ENCODE measurements at regions not wholly inside any gene's neighbourhood (a gene's known extent, or its start where the extent isn't known, plus 50 kb on each side); places are given as distances from the start of the nearest gene placed in this dataset.

DNA sequence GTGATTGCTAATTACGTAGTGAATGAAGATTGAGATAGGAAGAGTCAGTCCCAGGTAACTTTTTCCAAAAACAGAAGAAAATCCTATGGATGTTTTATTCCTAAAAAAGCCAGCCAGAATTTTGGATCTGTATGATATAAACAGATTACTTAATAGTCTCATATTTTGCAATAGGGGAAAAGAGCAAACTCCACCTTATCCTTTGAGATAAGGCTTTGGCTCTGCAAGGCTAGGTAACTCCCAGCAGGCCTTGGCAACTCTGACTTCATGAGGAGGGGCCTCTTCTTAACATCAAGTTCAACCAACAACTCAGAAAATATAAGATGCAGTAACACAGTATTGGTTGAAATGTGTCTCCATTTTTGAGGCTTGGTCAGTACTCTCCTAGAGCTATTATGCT, 98.7 kb upstream of the SLC4A4 start:
- TF ChIP-seq, protein P1, sequence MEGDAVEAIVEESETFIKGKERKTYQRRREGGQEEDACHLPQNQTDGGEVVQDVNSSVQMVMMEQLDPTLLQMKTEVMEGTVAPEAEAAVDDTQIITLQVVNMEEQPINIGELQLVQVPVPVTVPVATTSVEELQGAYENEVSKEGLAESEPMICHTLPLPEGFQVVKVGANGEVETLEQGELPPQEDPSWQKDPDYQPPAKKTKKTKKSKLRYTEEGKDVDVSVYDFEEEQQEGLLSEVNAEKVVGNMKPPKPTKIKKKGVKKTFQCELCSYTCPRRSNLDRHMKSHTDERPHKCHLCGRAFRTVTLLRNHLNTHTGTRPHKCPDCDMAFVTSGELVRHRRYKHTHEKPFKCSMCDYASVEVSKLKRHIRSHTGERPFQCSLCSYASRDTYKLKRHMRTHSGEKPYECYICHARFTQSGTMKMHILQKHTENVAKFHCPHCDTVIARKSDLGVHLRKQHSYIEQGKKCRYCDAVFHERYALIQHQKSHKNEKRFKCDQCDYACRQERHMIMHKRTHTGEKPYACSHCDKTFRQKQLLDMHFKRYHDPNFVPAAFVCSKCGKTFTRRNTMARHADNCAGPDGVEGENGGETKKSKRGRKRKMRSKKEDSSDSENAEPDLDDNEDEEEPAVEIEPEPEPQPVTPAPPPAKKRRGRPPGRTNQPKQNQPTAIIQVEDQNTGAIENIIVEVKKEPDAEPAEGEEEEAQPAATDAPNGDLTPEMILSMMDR (IDR thresholded peaks at IDR 0.05): no peak
- Mint-ChIP-seq H3K4me3 (ENCODE audit: unreplicated experiment) (no peak overlapping the region), H3K36me3 (ENCODE audit: unreplicated experiment) (peaks cover 2% of the 10 kb centered on the region), H3K4me1 (ENCODE audit: unreplicated experiment) (peaks cover 48% of the 10 kb centered on the region), H3K9me3 (ENCODE audit: unreplicated experiment) (no peaks in the 10 kb centered on the region), H3K27me3 (ENCODE audit: unreplicated experiment) (no peaks in the 10 kb centered on the region), H3K27ac (ENCODE audit: unreplicated experiment) (no peak overlapping the region)
- DNase-seq (ENCODE audit: extremely low spot score, unreplicated experiment): no peak

DNA sequence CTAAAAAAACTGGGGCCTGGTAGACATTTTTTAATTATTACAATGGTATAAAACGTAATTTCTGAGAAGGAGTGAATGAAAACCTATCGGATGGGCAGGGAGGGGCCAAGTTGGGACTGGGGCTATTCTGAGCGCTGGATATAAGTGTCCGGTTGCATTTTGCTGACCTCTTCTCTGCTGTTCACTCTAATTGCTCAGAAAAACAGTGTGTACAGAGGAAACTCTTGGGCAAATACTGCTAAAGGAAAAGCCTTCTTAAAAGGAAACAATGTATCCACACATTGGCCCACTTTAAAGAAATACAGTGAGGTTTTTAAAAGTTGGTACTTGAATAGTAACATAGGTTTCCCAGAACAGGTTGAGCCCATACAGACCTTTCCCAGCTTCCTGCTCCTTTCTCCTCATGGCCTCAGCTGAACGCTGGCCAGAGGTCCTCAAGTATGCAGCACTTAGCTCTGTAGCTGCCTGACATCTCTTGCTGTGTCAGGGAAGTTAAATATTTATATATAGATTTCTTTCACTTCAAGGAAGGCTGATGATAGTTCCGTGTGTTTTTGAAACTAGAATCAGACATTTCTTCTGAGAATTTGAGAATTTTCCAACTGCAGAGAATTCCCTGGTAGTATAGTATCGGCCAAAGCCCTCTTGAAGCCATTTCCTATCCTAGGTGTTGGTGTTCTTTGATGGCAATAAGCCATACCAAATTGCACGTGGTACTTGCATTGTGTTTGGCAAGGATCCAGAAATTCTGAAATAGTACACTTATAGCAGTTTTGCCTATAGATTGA, 97.1 kb upstream of the SLC4A4 start:
- Mint-ChIP-seq H3K27me3 (ENCODE audit: unreplicated experiment) (no peaks in the 10 kb centered on the region), H3K4me1 (ENCODE audit: unreplicated experiment) (peaks cover 41% of the 10 kb centered on the region), H3K4me3 (ENCODE audit: unreplicated experiment) (peak overlapping the region; percentile 10), H3K27ac (ENCODE audit: unreplicated experiment) (peak overlapping the region; percentile 70), H3K9me3 (ENCODE audit: unreplicated experiment) (no peaks in the 10 kb centered on the region), H3K36me3 (ENCODE audit: unreplicated experiment) (peaks cover 2% of the 10 kb centered on the region)
- DNase-seq (ENCODE audit: extremely low spot score, unreplicated experiment): no peak
- TF ChIP-seq, protein P1 (IDR thresholded peaks at IDR 0.05): no peak

DNA sequence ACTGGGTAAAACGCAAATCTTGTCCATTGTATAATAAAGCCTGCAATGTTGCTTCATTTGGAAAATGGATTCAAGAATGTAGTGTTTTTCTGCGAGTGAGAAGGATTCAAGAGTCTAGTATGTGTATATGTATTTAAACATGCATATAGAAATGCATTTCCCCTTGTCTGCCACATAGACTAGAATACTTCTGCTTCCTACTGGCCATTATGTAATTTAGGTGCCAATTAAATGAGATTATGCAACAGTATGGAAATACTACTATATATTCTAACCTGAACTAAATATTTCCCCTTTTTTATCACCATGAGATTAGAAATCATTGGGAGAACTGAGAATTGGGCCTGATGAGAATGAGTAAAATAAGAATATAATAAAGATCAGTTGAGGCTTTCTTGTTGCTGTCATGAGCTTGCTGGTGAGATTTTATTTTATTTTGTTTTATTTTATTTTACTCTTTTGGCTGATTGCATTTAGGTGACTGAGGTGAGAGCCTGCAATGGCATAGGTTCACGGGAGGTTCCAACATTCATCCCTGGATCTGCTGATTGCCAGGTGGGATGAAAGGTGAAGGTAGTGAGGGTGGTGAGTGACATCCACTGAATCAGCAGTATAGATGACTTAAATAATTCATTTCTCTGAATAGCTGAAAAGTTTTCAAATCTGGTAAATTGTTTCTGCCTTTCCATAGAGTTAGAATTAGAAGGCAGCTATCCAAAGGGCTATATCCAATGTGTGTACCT, 95.6 kb upstream of the SLC4A4 start:
- Mint-ChIP-seq H3K4me1 (ENCODE audit: unreplicated experiment) (peaks cover 32% of the 10 kb centered on the region), H3K27ac (ENCODE audit: unreplicated experiment) (peak overlapping the region; percentile 18), H3K9me3 (ENCODE audit: unreplicated experiment) (no peaks in the 10 kb centered on the region), H3K27me3 (ENCODE audit: unreplicated experiment) (no peaks in the 10 kb centered on the region), H3K36me3 (ENCODE audit: unreplicated experiment) (peaks cover 2% of the 10 kb centered on the region), H3K4me3 (ENCODE audit: unreplicated experiment) (no peak overlapping the region)
- TF ChIP-seq, protein P1 (IDR thresholded peaks at IDR 0.05): no peak
- DNase-seq (ENCODE audit: extremely low spot score, unreplicated experiment): no peak

DNA sequence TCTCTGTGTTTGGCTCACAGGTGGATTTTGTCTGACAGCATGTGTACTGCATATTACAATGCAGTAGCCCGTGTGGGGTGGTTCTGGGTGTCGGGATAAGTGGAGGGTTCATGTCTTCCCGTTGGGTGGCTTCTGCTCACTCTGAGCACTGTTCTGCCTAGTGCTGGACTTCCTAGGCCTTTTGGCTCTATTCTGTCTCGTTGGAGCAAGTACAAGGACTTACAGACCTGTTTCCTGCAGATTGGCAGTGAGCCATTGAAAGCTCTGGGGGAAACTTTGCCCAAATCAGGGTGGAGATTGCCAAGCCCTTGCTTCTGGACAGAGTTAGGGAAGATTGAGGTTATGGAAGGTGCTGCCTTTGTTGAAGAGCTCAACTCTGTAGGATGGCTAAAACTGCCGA, 91.1 kb upstream of the SLC4A4 start:
- DNase-seq (ENCODE audit: extremely low spot score, unreplicated experiment): no peak
- no peaks in the 10 kb centered on the region for H3K27me3 Mint-ChIP-seq (ENCODE audit: unreplicated experiment)
- peaks cover 24% of the 10 kb centered on the region for H3K4me1 Mint-ChIP-seq (ENCODE audit: unreplicated experiment)
- H3K4me3 Mint-ChIP-seq (ENCODE audit: unreplicated experiment): no peak overlapping the region
- H3K9me3 Mint-ChIP-seq (ENCODE audit: unreplicated experiment): no peaks in the 10 kb centered on the region
- no peaks in the 10 kb centered on the region for H3K36me3 Mint-ChIP-seq (ENCODE audit: unreplicated experiment)
- no peak overlapping the region for H3K27ac Mint-ChIP-seq (ENCODE audit: unreplicated experiment)
- TF ChIP-seq, protein P1 (IDR thresholded peaks at IDR 0.05): no peak

DNA sequence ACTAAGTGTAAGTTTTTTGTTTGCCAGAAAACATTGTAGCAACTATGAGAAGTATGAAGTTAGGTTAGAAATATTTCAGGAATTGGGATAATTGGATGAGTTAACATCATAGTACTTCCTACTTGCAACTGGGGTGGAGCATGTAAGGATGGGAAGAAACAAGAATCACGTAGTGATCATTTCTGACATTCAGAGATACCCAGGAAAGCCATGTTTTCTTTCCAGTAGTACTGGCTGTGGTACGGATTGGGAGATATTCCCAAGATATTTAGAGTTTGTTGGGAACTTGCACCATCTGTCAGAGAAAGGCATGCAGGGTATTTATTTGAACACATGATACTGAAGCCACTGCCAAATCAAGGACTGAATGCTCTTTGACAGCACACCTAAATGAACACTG, 87.6 kb upstream of the SLC4A4 start:
- H3K4me3 Mint-ChIP-seq (ENCODE audit: unreplicated experiment): no peak overlapping the region
- peaks cover 4% of the 10 kb centered on the region for H3K36me3 Mint-ChIP-seq (ENCODE audit: unreplicated experiment)
- DNase-seq (ENCODE audit: extremely low spot score, unreplicated experiment): no peak
- H3K27me3 Mint-ChIP-seq (ENCODE audit: unreplicated experiment): no peaks in the 10 kb centered on the region
- no peaks in the 10 kb centered on the region for H3K9me3 Mint-ChIP-seq (ENCODE audit: unreplicated experiment)
- TF ChIP-seq, protein P1 (IDR thresholded peaks at IDR 0.05): no peak
- H3K27ac Mint-ChIP-seq (ENCODE audit: unreplicated experiment): peak overlapping the region; percentile 70
- peaks cover 31% of the 10 kb centered on the region for H3K4me1 Mint-ChIP-seq (ENCODE audit: unreplicated experiment)

Measured in osteocyte (in vitro differentiated cells).